CD4-positive, alpha-beta memory T cell (primary cell): ENCODE measurements at regions not wholly inside any gene's neighbourhood (a gene's known extent, or its start where the extent isn't known, plus 50 kb on each side); places are given as distances from the start of the nearest gene placed in this dataset.

Experiments
- CTCF ChIA-PET: fragments of 350-600 bp; sonication (Branson Sonifier 250); formaldehyde crosslinking; loops from one replicate; lab custom pipeline; 2021; ENCODE audit warnings: inconsistent platforms; ENCODE audit not compliant: partially characterized antibody; lab: Charles Lee
- POLR2A ChIA-PET: fragments of 350-600 bp; sonication (Branson Sonifier 250); formaldehyde crosslinking; loops from one replicate; lab custom pipeline; 2021; ENCODE audit not compliant: partially characterized antibody; lab: Charles Lee
- DNase-seq, 5 donors: peaks; one replicate each; pipeline versions ENCODE4 v3.0.0 to v3.0.0-alpha.2; 2020 to 2022; ENCODE audit warnings: mixed read lengths in 1 of 5
- H3K27ac ChIP-seq: one replicate; pipeline ENCODE4 v1.7.0; 2013; ENCODE audit warnings: low read depth, low read length
- H3K27me3 ChIP-seq: 2 replicates; pipeline ENCODE4 v1.7.0; 2013; ENCODE audit warnings: mild to moderate bottlenecking, low read length, moderate library complexity; ENCODE audit not compliant: insufficient read depth
- H3K36me3 ChIP-seq: 2 replicates; pipeline ENCODE4 v1.7.0; 2013; ENCODE audit warnings: mild to moderate bottlenecking, low read length, moderate library complexity; ENCODE audit not compliant: insufficient read depth
- H3K4me1 ChIP-seq: 2 replicates; pipeline ENCODE4 v1.7.0; 2013; ENCODE audit warnings: mild to moderate bottlenecking, low read length, moderate library complexity; ENCODE audit not compliant: insufficient read depth
- H3K4me3 ChIP-seq, 2 donors: one replicate each; pipeline ENCODE4 v1.7.0; 2013; ENCODE audit warnings: low read length in 2 of 2, mild to moderate bottlenecking in 1 of 2
- H3K9me3 ChIP-seq, 2 donors: one replicate each; pipeline ENCODE4 v1.7.0; 2013; ENCODE audit warnings: low read length in 2 of 2, control low read depth in 1 of 2; ENCODE audit not compliant: control insufficient read depth in 1 of 2
- H3K27ac Mint-ChIP-seq, 7 donors: one replicate each; pipeline ENCODE4 v1.8.0; 2020 to 2021; ENCODE audit warnings: mixed read lengths in 7 of 7, mild to moderate bottlenecking in 6 of 7, inconsistent platforms in 3 of 7, moderate library complexity in 3 of 7
- H3K27me3 Mint-ChIP-seq, 2 donors: one replicate each; pipeline ENCODE4 v1.8.0; 2020 to 2021; ENCODE audit warnings: mixed read lengths in 2 of 2
- H3K36me3 Mint-ChIP-seq, 2 donors: one replicate each; pipeline ENCODE4 v1.8.0; 2020 to 2021; ENCODE audit warnings: mixed read lengths in 2 of 2, inconsistent platforms in 1 of 2, mild to moderate bottlenecking in 1 of 2
- H3K4me1 Mint-ChIP-seq, 4 donors: one replicate each; pipeline ENCODE4 v1.8.0; 2020 to 2021; ENCODE audit warnings: mixed read lengths in 4 of 4, mild to moderate bottlenecking in 1 of 4
- H3K4me3 Mint-ChIP-seq, 8 donors: one replicate each; pipeline ENCODE4 v1.8.0; 2020 to 2021; ENCODE audit warnings: mixed read lengths in 8 of 8, mild to moderate bottlenecking in 7 of 8, moderate library complexity in 6 of 8, inconsistent platforms in 3 of 8
- H3K9me3 Mint-ChIP-seq, 8 donors: one replicate each; pipeline ENCODE4 v1.8.0; 2020 to 2021; ENCODE audit warnings: mixed read lengths in 8 of 8, mild to moderate bottlenecking in 5 of 8, inconsistent platforms in 3 of 8, moderate library complexity in 1 of 8
- intact Hi-C: fragments of 100-400 bp; cut with micrococcal nuclease; formaldehyde crosslinking; loops from one replicate; pipeline ENCODE4 v1.15.1; 2023

GRCh38 chr3:107124885-107125284, 252.4 kb upstream of the CCDC54 start:
- ChIA-PET POLR2A (no interaction called here), CTCF (interaction anchor here (1.3 kb wide), 1 partner anchor 11 kb away, joined by 3 read pairs; no protein-coding TSS in a partner anchor)
- Mint-ChIP-seq H3K9me3 (no peaks in the 10 kb centered on the region), H3K4me3 (no peak overlapping the region), H3K4me1 (no peaks in the 10 kb centered on the region), H3K36me3 (no peaks in the 10 kb centered on the region), H3K27ac (no peak overlapping the region), H3K27me3 (peaks cover 0 to 3% of the 10 kb centered on the region in 2 donors)
- H3K36me3 ChIP-seq: no peaks in the 10 kb centered on the region
- no peaks in the 10 kb centered on the region for H3K27me3 ChIP-seq
- intact Hi-C loops: no loop called here
- H3K9me3 ChIP-seq: no peaks in the 10 kb centered on the region
- H3K4me1 ChIP-seq: no peaks in the 10 kb centered on the region
- DNase-seq: no peak
- H3K4me3 ChIP-seq: no peak overlapping the region
- H3K27ac ChIP-seq: no peak overlapping the region

- H3K4me1 ChIP-seq: no peaks in the 10 kb centered on the region
- H3K36me3 Mint-ChIP-seq: no peaks in the 10 kb centered on the region
- ChIA-PET POLR2A (no interaction called here), CTCF (no interaction called here)
- no peak overlapping the region for H3K27ac ChIP-seq
- H3K27me3 Mint-ChIP-seq: peaks cover 2 to 4% of the 10 kb centered on the region in 2 donors
- no peak overlapping the region for H3K4me3 ChIP-seq
- no peaks in the 10 kb centered on the region for H3K9me3 ChIP-seq
- H3K4me1 Mint-ChIP-seq: no peaks in the 10 kb centered on the region
- peaks cover 0 to 2% (median 0%) of the 10 kb centered on the region in 8 donors for H3K9me3 Mint-ChIP-seq
- H3K36me3 ChIP-seq: no peaks in the 10 kb centered on the region
- intact Hi-C loops: no loop called here
- no peak for DNase-seq
- H3K27me3 ChIP-seq: no peaks in the 10 kb centered on the region
- H3K4me3 Mint-ChIP-seq: no peak overlapping the region
- no peak overlapping the region for H3K27ac Mint-ChIP-seq
Observed at GRCh38 chr3:107128946-107129345, 248.3 kb upstream of the CCDC54 start.

GRCh38 chr3:107130089-107130700, 247.0 kb upstream of the CCDC54 start:
- intact Hi-C loops: no loop called here
- no peak for DNase-seq
- Mint-ChIP-seq H3K4me3 (no peak overlapping the region), H3K9me3 (peaks cover 0 to 2% (median 0%) of the 10 kb centered on the region in 8 donors), H3K36me3 (no peaks in the 10 kb centered on the region), H3K27ac (no peak overlapping the region), H3K4me1 (no peaks in the 10 kb centered on the region), H3K27me3 (peaks cover 2 to 4% of the 10 kb centered on the region in 2 donors)
- Histone ChIP-seq H3K9me3 (no peaks in the 10 kb centered on the region), H3K36me3 (no peaks in the 10 kb centered on the region), H3K27ac (no peak overlapping the region), H3K27me3 (no peaks in the 10 kb centered on the region), H3K4me1 (no peaks in the 10 kb centered on the region), H3K4me3 (no peak overlapping the region)
- ChIA-PET CTCF (no interaction called here), POLR2A (no interaction called here)

- ChIA-PET POLR2A (no interaction called here), CTCF (no interaction called here)
- no peak overlapping the region for H3K4me3 Mint-ChIP-seq
- Histone ChIP-seq H3K27ac (no peak overlapping the region), H3K36me3 (no peaks in the 10 kb centered on the region), H3K4me1 (no peaks in the 10 kb centered on the region), H3K9me3 (no peaks in the 10 kb centered on the region), H3K4me3 (no peak overlapping the region), H3K27me3 (no peaks in the 10 kb centered on the region)
- no peaks in the 10 kb centered on the region for H3K36me3 Mint-ChIP-seq
- no peaks in the 10 kb centered on the region for H3K4me1 Mint-ChIP-seq
- peaks cover 0 to 2% (median 0%) of the 10 kb centered on the region in 8 donors for H3K9me3 Mint-ChIP-seq
- DNase-seq: no peak
- intact Hi-C loops: no loop called here
- peaks cover 2 to 4% of the 10 kb centered on the region in 2 donors for H3K27me3 Mint-ChIP-seq
- H3K27ac Mint-ChIP-seq: no peak overlapping the region
Observed at GRCh38 chr3:107132674-107133073, 244.6 kb upstream of the CCDC54 start.

- Histone ChIP-seq H3K4me3 (no peak overlapping the region), H3K4me1 (no peaks in the 10 kb centered on the region), H3K9me3 (no peaks in the 10 kb centered on the region), H3K36me3 (no peaks in the 10 kb centered on the region), H3K27ac (no peak overlapping the region), H3K27me3 (no peaks in the 10 kb centered on the region)
- POLR2A ChIA-PET: no interaction called here
- Mint-ChIP-seq H3K4me1 (no peaks in the 10 kb centered on the region), H3K27ac (no peak overlapping the region), H3K36me3 (no peaks in the 10 kb centered on the region), H3K27me3 (peaks cover 2 to 4% of the 10 kb centered on the region in 2 donors), H3K4me3 (no peak overlapping the region), H3K9me3 (peaks cover 0 to 2% (median 0%) of the 10 kb centered on the region in 8 donors)
- intact Hi-C loops: no loop called here
- CTCF ChIA-PET: no interaction called here
- no peak for DNase-seq
Observed at GRCh38 chr3:107133891-107134290, 243.3 kb upstream of the CCDC54 start.

GRCh38 chr3:107142171-107142570, 235.1 kb upstream of the CCDC54 start:
- Mint-ChIP-seq H3K4me1 (no peaks in the 10 kb centered on the region), H3K27ac (no peak overlapping the region), H3K4me3 (no peak overlapping the region), H3K36me3 (no peaks in the 10 kb centered on the region), H3K9me3 (peaks cover 3 to 15% (median 7%) of the 10 kb centered on the region in 8 donors), H3K27me3 (peaks cover 3 to 12% of the 10 kb centered on the region in 2 donors)
- ChIA-PET POLR2A (no interaction called here), CTCF (no interaction called here)
- Histone ChIP-seq H3K27ac (no peak overlapping the region), H3K9me3 (no peaks in the 10 kb centered on the region), H3K36me3 (no peaks in the 10 kb centered on the region), H3K27me3 (no peaks in the 10 kb centered on the region), H3K4me3 (no peak overlapping the region), H3K4me1 (no peaks in the 10 kb centered on the region)
- DNase-seq: no peak
- intact Hi-C loops: no loop called here

GRCh38 chr3:107142786-107143575, 234.3 kb upstream of the CCDC54 start:
- no peaks in the 10 kb centered on the region for H3K36me3 Mint-ChIP-seq
- intact Hi-C loops: no loop called here
- peaks cover 3 to 15% (median 7%) of the 10 kb centered on the region in 8 donors for H3K9me3 Mint-ChIP-seq
- H3K27ac Mint-ChIP-seq: no peak overlapping the region
- H3K4me3 Mint-ChIP-seq: no peak overlapping the region
- POLR2A ChIA-PET: no interaction called here
- Histone ChIP-seq H3K27ac (no peak overlapping the region), H3K4me3 (no peak overlapping the region), H3K9me3 (no peaks in the 10 kb centered on the region), H3K27me3 (no peaks in the 10 kb centered on the region), H3K4me1 (no peaks in the 10 kb centered on the region), H3K36me3 (no peaks in the 10 kb centered on the region)
- H3K27me3 Mint-ChIP-seq: peaks cover 3 to 12% of the 10 kb centered on the region in 2 donors
- CTCF ChIA-PET: no interaction called here
- no peak for DNase-seq
- H3K4me1 Mint-ChIP-seq: no peaks in the 10 kb centered on the region
